Uterus (tissue), 2 donors: ENCODE measurements at regions not wholly inside any gene's neighbourhood (a gene's known extent, or its start where the extent isn't known, plus 50 kb on each side); places are given as distances from the start of the nearest gene placed in this dataset.

Experiments
- POLR2A ChIP-seq, 2 donors: fragments of 450-650 bp; IDR thresholded peaks; one replicate each; pipeline ENCODE4 v1.6.1; 2016; ENCODE audit warnings: antibody characterized with exemption in 2 of 2, mild to moderate bottlenecking in 1 of 2, moderate library complexity in 1 of 2
- TF ChIP-seq, protein P1 (sequence below), 4 experiments: fragments of 200-600 bp in 2 of 4; fragments of 450-650 bp in 2 of 4; sonication (generic) in 2 of 4; IDR thresholded peaks; one replicate each; pipeline ENCODE4 v1.5.1; 2016 to 2019; ENCODE audit warnings: antibody characterized with exemption in 4 of 4, mild to moderate bottlenecking in 2 of 4, moderate library complexity in 1 of 4

DNA sequence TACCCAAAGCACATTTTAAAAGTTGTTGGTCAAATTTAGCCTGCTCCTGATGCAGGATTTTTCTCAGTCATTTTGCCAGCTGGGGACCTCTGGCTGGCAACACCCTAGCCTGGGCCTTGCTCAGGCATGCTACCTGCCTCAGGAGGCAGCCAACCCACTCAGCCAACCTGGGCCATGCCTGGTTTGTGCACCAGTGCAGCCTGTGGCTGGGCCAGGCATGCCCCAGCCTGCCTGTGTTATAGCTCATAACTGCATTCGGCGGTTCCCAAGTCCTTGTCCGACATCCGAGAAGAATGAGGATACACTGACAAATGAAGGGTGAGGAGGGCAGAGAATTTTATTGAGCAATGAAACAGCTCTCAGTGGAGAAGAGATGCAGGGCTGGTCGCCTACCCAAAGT is 608.0 kb downstream of the SUCLG1 start:
- TF ChIP-seq, protein P1, sequence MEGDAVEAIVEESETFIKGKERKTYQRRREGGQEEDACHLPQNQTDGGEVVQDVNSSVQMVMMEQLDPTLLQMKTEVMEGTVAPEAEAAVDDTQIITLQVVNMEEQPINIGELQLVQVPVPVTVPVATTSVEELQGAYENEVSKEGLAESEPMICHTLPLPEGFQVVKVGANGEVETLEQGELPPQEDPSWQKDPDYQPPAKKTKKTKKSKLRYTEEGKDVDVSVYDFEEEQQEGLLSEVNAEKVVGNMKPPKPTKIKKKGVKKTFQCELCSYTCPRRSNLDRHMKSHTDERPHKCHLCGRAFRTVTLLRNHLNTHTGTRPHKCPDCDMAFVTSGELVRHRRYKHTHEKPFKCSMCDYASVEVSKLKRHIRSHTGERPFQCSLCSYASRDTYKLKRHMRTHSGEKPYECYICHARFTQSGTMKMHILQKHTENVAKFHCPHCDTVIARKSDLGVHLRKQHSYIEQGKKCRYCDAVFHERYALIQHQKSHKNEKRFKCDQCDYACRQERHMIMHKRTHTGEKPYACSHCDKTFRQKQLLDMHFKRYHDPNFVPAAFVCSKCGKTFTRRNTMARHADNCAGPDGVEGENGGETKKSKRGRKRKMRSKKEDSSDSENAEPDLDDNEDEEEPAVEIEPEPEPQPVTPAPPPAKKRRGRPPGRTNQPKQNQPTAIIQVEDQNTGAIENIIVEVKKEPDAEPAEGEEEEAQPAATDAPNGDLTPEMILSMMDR (IDR thresholded peaks at IDR 0.05): no peak
- no peak for TF ChIP-seq POLR2A (IDR thresholded peaks at IDR 0.05)
